CD14-positive monocyte (primary cell): ENCODE measurements at regions not wholly inside any gene's neighbourhood (a gene's known extent, or its start where the extent isn't known, plus 50 kb on each side); places are given as distances from the start of the nearest gene placed in this dataset.

Experiments
- DNase-seq, 3 donors: peaks; one replicate each; pipeline ENCODE4 v3.0.0-alpha.2; 2011 to 2022
- H2AFZ ChIP-seq: 2 replicates; pipeline ENCODE4 v1.6.0; 2012; ENCODE audit warnings: mild to moderate bottlenecking, low read depth, low read length, inconsistent platforms; ENCODE audit not compliant: insufficient read depth, poor library complexity, severe bottlenecking
- H3K27ac ChIP-seq, 2 donors: 1 replicate in 1 of 2; 2 replicates in 1 of 2; pipeline ENCODE4 v1.5.1; 2012 to 2013; ENCODE audit warnings: low read length in 2 of 2, control low read depth in 1 of 2, inconsistent platforms in 1 of 2, low read depth in 1 of 2, mild to moderate bottlenecking in 1 of 2
- H3K27me3 ChIP-seq, 2 donors: one replicate each; pipeline versions ENCODE4 v1.6.0 to v1.6.1; 2011 to 2013; ENCODE audit warnings: low read length in 2 of 2; ENCODE audit not compliant: control insufficient read depth in 2 of 2, insufficient read depth in 2 of 2
- H3K36me3 ChIP-seq, 2 donors: replicated peaks in 1 of 2; 1 replicate in 1 of 2; 2 replicates in 1 of 2; pipeline versions ENCODE4 v1.5.1 to v1.6.1; 2012 to 2013; ENCODE audit warnings: low read length in 2 of 2, control low read depth in 1 of 2, inconsistent platforms in 1 of 2, mild to moderate bottlenecking in 1 of 2; ENCODE audit not compliant: insufficient read depth in 2 of 2, control insufficient read depth in 1 of 2
- H3K4me1 ChIP-seq, 2 donors: 1 replicate in 1 of 2; 2 replicates in 1 of 2; pipeline versions ENCODE4 v1.5.1 to v1.6.1; 2012 to 2013; ENCODE audit warnings: low read length in 2 of 2, control low read depth in 1 of 2, inconsistent platforms in 1 of 2, mild to moderate bottlenecking in 1 of 2, moderate library complexity in 1 of 2; ENCODE audit not compliant: insufficient read depth in 2 of 2, control insufficient read depth in 1 of 2
- H3K4me2 ChIP-seq: replicated peaks from 2 replicates; pipeline ENCODE3; 2012; ENCODE audit warnings: low read length, moderate library complexity, mild to moderate bottlenecking; ENCODE audit not compliant: poor library complexity, severe bottlenecking; ENCODE audit errors: extremely low read depth
- H3K4me3 ChIP-seq, 3 experiments: fragments of 200-600 bp in 1 of 3; sonication (generic) in 1 of 3; replicated peaks in 1 of 3; 1 replicate in 2 of 3; 2 replicates in 1 of 3; pipeline ENCODE4 v1.5.1; 2011 to 2013; ENCODE audit warnings: low read length in 3 of 3, mild to moderate bottlenecking in 3 of 3, control low read depth in 2 of 3, low read depth in 2 of 3, inconsistent platforms in 1 of 3, moderate library complexity in 1 of 3
- H3K79me2 ChIP-seq: 2 replicates; pipeline ENCODE4 v1.6.0; 2012; ENCODE audit warnings: mild to moderate bottlenecking, control low read depth, inconsistent platforms, low read length, moderate library complexity; ENCODE audit not compliant: insufficient read depth
- H3K9ac ChIP-seq: 2 replicates; pipeline ENCODE4 v1.6.0; 2017; ENCODE audit warnings: low read length, mild to moderate bottlenecking; ENCODE audit not compliant: insufficient read depth, poor library complexity, severe bottlenecking
- H3K9me3 ChIP-seq, 2 donors: replicated peaks in 1 of 2; 1 replicate in 1 of 2; 2 replicates in 1 of 2; pipeline versions ENCODE4 v1.5.1 to v1.6.1; 2012 to 2013; ENCODE audit warnings: low read length in 2 of 2, control low read depth in 1 of 2; ENCODE audit not compliant: control insufficient read depth in 1 of 2, insufficient read depth in 1 of 2
- H4K20me1 ChIP-seq: 2 replicates; pipeline ENCODE4 v1.6.0; 2012; ENCODE audit warnings: mild to moderate bottlenecking, low read length, control low read depth, moderate library complexity; ENCODE audit not compliant: insufficient read depth
- H3K27ac Mint-ChIP-seq, 7 donors: one replicate each; pipeline ENCODE4 v1.8.0; 2020; ENCODE audit warnings: mild to moderate bottlenecking in 7 of 7, mixed read lengths in 7 of 7, moderate library complexity in 6 of 7, inconsistent platforms in 2 of 7
- H3K27me3 Mint-ChIP-seq, 3 donors: one replicate each; pipeline ENCODE4 v1.8.0; 2021 to 2022; ENCODE audit warnings: low read depth in 3 of 3, mild to moderate bottlenecking in 3 of 3, mixed read lengths in 3 of 3, moderate library complexity in 3 of 3, inconsistent platforms in 1 of 3
- H3K36me3 Mint-ChIP-seq, 2 donors: one replicate each; pipeline ENCODE4 v1.8.0; 2020; ENCODE audit warnings: mixed read lengths in 2 of 2, inconsistent platforms in 1 of 2, mild to moderate bottlenecking in 1 of 2
- H3K4me1 Mint-ChIP-seq: one replicate; pipeline ENCODE4 v1.8.0; 2020; ENCODE audit warnings: mild to moderate bottlenecking, mixed read lengths
- H3K4me3 Mint-ChIP-seq, 2 donors: one replicate each; pipeline ENCODE4 v1.8.0; 2020; ENCODE audit warnings: mild to moderate bottlenecking in 2 of 2, mixed read lengths in 2 of 2, moderate library complexity in 1 of 2
- H3K9me3 Mint-ChIP-seq, 7 donors: one replicate each; pipeline ENCODE4 v1.8.0; 2020 to 2022; ENCODE audit warnings: mixed read lengths in 7 of 7, mild to moderate bottlenecking in 6 of 7, moderate library complexity in 6 of 7, inconsistent platforms in 2 of 7
- WGBS: methylation state at CpG from one replicate; pipeline ENCODE4 v1.1.5; 2013; ENCODE audit warnings: missing lambda C conversion rate; ENCODE audit not compliant: insufficient coverage; 5-methylcytosine and 5-hydroxymethylcytosine counted together
- intact Hi-C, 2 donors: fragments of 100-400 bp; cut with micrococcal nuclease; formaldehyde crosslinking; loops; one replicate each; pipeline versions ENCODE4 v1.15.0 to v1.15.1; 2023
- TF ChIP-seq, protein P1 (sequence below): fragments of 200-600 bp; IDR thresholded peaks from one replicate; pipeline ENCODE4 v1.8.0; 2022; ENCODE audit warnings: antibody characterized with exemption, mild to moderate bottlenecking

DNA sequence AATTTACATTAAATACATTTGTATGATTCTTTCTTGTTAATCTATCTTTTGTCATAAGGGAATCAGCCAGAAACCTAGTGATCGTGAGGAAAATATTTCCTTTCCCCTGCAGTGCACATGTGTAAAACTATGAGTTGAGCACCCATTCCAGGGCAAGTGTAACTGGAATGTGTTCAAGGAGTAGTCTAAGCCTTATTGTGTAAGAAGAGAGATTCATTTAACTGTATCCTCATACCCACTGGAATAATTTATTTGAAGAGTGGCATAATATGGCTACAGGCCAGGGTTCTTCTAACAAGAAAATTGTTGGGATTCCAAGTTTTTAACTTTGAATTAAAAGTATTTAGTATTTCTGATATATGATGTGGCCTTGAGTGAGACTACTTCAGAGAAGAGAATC, 1692.7 kb downstream of the EFNA5 start:
- Histone ChIP-seq H3K79me2 (no peaks in the 10 kb centered on the region), H3K9me3 (peaks cover 0 to 10% of the 10 kb centered on the region in 2 donors), H2AFZ (no peak overlapping the region), H4K20me1 (no peaks in the 10 kb centered on the region), H3K27ac (no peak overlapping the region), H3K36me3 (no peaks in the 10 kb centered on the region), H3K4me2 (no peak overlapping the region), H3K4me1 (no peaks in the 10 kb centered on the region), H3K9ac (no peak overlapping the region), H3K4me3 (no peak overlapping the region), H3K27me3 (no peaks in the 10 kb centered on the region)
- WGBS: no CpG with 5 or more reads among the region's 1 CpG
- DNase-seq: no peak
- Mint-ChIP-seq H3K4me1 (no peaks in the 10 kb centered on the region), H3K9me3 (peaks cover 0 to 7% (median 0%) of the 10 kb centered on the region in 7 donors), H3K27me3 (peaks cover 0 to 4% (median 0%) of the 10 kb centered on the region in 3 donors), H3K27ac (no peak overlapping the region), H3K36me3 (no peaks in the 10 kb centered on the region), H3K4me3 (no peak overlapping the region)
- intact Hi-C loops: no loop called here
- TF ChIP-seq, protein P1, sequence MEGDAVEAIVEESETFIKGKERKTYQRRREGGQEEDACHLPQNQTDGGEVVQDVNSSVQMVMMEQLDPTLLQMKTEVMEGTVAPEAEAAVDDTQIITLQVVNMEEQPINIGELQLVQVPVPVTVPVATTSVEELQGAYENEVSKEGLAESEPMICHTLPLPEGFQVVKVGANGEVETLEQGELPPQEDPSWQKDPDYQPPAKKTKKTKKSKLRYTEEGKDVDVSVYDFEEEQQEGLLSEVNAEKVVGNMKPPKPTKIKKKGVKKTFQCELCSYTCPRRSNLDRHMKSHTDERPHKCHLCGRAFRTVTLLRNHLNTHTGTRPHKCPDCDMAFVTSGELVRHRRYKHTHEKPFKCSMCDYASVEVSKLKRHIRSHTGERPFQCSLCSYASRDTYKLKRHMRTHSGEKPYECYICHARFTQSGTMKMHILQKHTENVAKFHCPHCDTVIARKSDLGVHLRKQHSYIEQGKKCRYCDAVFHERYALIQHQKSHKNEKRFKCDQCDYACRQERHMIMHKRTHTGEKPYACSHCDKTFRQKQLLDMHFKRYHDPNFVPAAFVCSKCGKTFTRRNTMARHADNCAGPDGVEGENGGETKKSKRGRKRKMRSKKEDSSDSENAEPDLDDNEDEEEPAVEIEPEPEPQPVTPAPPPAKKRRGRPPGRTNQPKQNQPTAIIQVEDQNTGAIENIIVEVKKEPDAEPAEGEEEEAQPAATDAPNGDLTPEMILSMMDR: no peak

DNA sequence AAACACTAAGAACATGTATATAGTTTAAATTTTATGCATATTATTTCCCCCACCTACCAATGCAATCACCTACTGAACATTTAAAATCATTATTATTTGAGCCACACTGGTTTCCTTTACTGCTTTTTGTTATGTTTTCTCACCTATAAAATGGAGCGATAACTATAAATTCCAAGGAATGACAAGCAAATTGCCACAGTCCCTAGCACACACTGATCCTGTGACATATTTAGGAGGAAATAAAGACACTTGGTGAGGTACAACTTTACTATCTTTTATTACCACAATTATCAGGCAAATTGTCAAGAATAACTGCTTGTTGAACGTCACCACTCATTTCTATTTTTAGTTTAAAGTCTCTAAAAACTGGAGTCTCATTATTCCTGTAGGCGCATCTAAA, 1693.6 kb downstream of the EFNA5 start:
- DNase-seq: no peak
- Histone ChIP-seq H3K36me3 (no peaks in the 10 kb centered on the region), H3K27me3 (no peaks in the 10 kb centered on the region), H3K4me3 (no peak overlapping the region), H2AFZ (no peak overlapping the region), H3K4me1 (no peaks in the 10 kb centered on the region), H4K20me1 (no peaks in the 10 kb centered on the region), H3K4me2 (no peak overlapping the region), H3K79me2 (no peaks in the 10 kb centered on the region), H3K9ac (no peak overlapping the region), H3K27ac (no peak overlapping the region), H3K9me3 (peaks cover 0 to 1% of the 10 kb centered on the region in 2 donors)
- Mint-ChIP-seq H3K36me3 (no peaks in the 10 kb centered on the region), H3K27me3 (no peaks in the 10 kb centered on the region), H3K9me3 (peaks cover 0 to 3% (median 0%) of the 10 kb centered on the region in 7 donors), H3K4me1 (no peaks in the 10 kb centered on the region), H3K27ac (no peak overlapping the region), H3K4me3 (no peak overlapping the region)
- no CpG with 5 or more reads among the region's 3 CpGs for WGBS
- intact Hi-C loops: no loop called here
- TF ChIP-seq, protein P1: no peak
